Astrocyte (in vitro differentiated cells and primary cell): ENCODE measurements at regions not wholly inside any gene's neighbourhood (a gene's known extent, or its start where the extent isn't known, plus 50 kb on each side); places are given as distances from the start of the nearest gene placed in this dataset.
"Not testable (repeated sequence)": the region's sequence is repeated elsewhere in the genome, so short reads cannot be mapped to it uniquely, and the experiment has no call there.

Experiments
- DNase-seq: peaks from one replicate; pipeline ENCODE4 v3.0.0-alpha.2; 2010; ENCODE audit warnings: low read depth
- FAIRE-seq: peaks from 2 replicates; lab custom pipeline; 2011; peaks lifted over from hg19 to GRCh38; lab: Jason Lieb, UNC
- H2AFZ ChIP-seq: 2 replicates; pipeline ENCODE4 v1.6.0; 2012; ENCODE audit warnings: low read depth, low read length, inconsistent platforms
- H3K27ac ChIP-seq: 2 replicates; pipeline ENCODE4 v1.5.1; 2011; ENCODE audit warnings: low read depth, low read length, inconsistent platforms
- H3K27me3 ChIP-seq: 2 replicates; pipeline ENCODE4 v1.6.0; 2011; ENCODE audit warnings: low read length, inconsistent platforms; ENCODE audit not compliant: insufficient read depth
- H3K36me3 ChIP-seq: 2 replicates; pipeline ENCODE4 v1.5.1; 2011; ENCODE audit warnings: low read length, inconsistent platforms; ENCODE audit not compliant: insufficient read depth
- H3K4me1 ChIP-seq: 2 replicates; pipeline ENCODE4 v1.5.1; 2011; ENCODE audit warnings: low read length, inconsistent platforms; ENCODE audit not compliant: insufficient read depth
- H3K4me2 ChIP-seq: 2 replicates; pipeline ENCODE4 v1.6.0; 2012; ENCODE audit warnings: low read length, inconsistent platforms
- H3K4me3 ChIP-seq: 2 replicates; pipeline ENCODE4 v1.5.1; 2011; ENCODE audit warnings: low read depth, mild to moderate bottlenecking, low read length, inconsistent platforms; ENCODE audit not compliant: insufficient read depth
- H3K79me2 ChIP-seq: 2 replicates; pipeline ENCODE4 v1.6.0; 2012; ENCODE audit warnings: mild to moderate bottlenecking, low read length, inconsistent platforms; ENCODE audit not compliant: insufficient read depth
- H3K9ac ChIP-seq: 2 replicates; pipeline ENCODE4 v1.6.0; 2012; ENCODE audit warnings: mild to moderate bottlenecking, low read length, inconsistent platforms
- H3K9me3 ChIP-seq: 2 replicates; pipeline ENCODE4 v1.5.1; 2012; ENCODE audit warnings: low read depth, mild to moderate bottlenecking, low read length, inconsistent platforms; ENCODE audit not compliant: insufficient read depth
- H4K20me1 ChIP-seq: 2 replicates; pipeline ENCODE4 v1.6.0; 2012; ENCODE audit warnings: low read length, inconsistent platforms; ENCODE audit not compliant: insufficient read depth
- H3K27ac Mint-ChIP-seq: one replicate; pipeline ENCODE4 v1.8.0; 2021; ENCODE audit warnings: mild to moderate bottlenecking, mixed read lengths; ENCODE audit not compliant: unreplicated experiment
- H3K27me3 Mint-ChIP-seq: one replicate; pipeline ENCODE4 v1.8.0; 2021; ENCODE audit warnings: low read depth, mixed read lengths; ENCODE audit not compliant: unreplicated experiment
- H3K36me3 Mint-ChIP-seq: one replicate; pipeline ENCODE4 v1.8.0; 2021; ENCODE audit warnings: low read depth, mixed read lengths; ENCODE audit not compliant: unreplicated experiment
- H3K4me1 Mint-ChIP-seq: one replicate; pipeline ENCODE4 v1.8.0; 2021; ENCODE audit warnings: low read depth, mixed read lengths; ENCODE audit not compliant: unreplicated experiment
- H3K4me3 Mint-ChIP-seq: one replicate; pipeline ENCODE4 v1.8.0; 2021; ENCODE audit warnings: mild to moderate bottlenecking, moderate library complexity, mixed read lengths; ENCODE audit not compliant: unreplicated experiment
- H3K9me3 Mint-ChIP-seq: one replicate; pipeline ENCODE4 v1.8.0; 2021; ENCODE audit warnings: mild to moderate bottlenecking, mixed read lengths; ENCODE audit not compliant: unreplicated experiment
- CTCF ChIP-seq: IDR thresholded peaks from 2 replicates; pipeline ENCODE4 v1.5.1; 2011; ENCODE audit warnings: low read depth, mild to moderate bottlenecking, inconsistent platforms, low read length, moderate library complexity; ENCODE audit not compliant: insufficient read depth
- EZH2 ChIP-seq: IDR thresholded peaks from 2 replicates; pipeline ENCODE4 v1.6.1; 2012; ENCODE audit warnings: mild to moderate bottlenecking, low read length, inconsistent platforms; ENCODE audit not compliant: insufficient read depth

DNA sequence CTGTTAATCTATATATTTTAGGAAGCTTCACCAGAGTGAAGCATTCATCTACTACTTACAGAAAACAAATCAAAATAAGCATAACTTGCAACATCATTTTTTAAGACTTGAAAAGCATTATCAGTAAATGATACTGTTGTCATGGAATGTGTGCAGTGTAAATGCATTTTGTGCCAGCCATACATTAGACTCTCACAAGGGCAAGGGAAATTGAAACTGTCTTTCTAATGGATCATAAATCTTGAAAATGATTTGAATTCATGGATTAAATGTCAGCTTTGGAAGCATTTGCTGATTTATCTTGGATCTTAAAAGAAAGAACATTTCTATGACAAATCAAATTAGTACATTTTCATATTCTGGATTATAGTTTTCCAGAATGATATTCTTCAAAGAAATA, 338.3 kb upstream of the SGO1 start:
- H4K20me1 ChIP-seq, result no peaks in the 10 kb centered on the region
- H3K4me2 ChIP-seq, result no peak overlapping the region
- no peaks in the 10 kb centered on the region for H3K79me2 ChIP-seq
- no peak overlapping the region for H3K9ac ChIP-seq
- H3K27ac Mint-ChIP-seq, result no peak overlapping the region
- no peaks in the 10 kb centered on the region for H3K27me3 Mint-ChIP-seq
- H3K27me3 ChIP-seq, result no peaks in the 10 kb centered on the region
- H3K4me1 ChIP-seq, result no peaks in the 10 kb centered on the region
- no peak for FAIRE-seq
- H3K4me3 ChIP-seq, result no peak overlapping the region
- no peak overlapping the region for H2AFZ ChIP-seq
- no peaks in the 10 kb centered on the region for H3K36me3 ChIP-seq
- H3K27ac ChIP-seq, result no peak overlapping the region
- no peaks in the 10 kb centered on the region for H3K9me3 Mint-ChIP-seq
- H3K4me1 Mint-ChIP-seq, result peaks cover 5% of the 10 kb centered on the region
- H3K36me3 Mint-ChIP-seq, result no peaks in the 10 kb centered on the region
- no peak for DNase-seq
- no peaks in the 10 kb centered on the region for H3K9me3 ChIP-seq
- TF ChIP-seq CTCF (no peak), EZH2 (no peak)
- no peak overlapping the region for H3K4me3 Mint-ChIP-seq

DNA sequence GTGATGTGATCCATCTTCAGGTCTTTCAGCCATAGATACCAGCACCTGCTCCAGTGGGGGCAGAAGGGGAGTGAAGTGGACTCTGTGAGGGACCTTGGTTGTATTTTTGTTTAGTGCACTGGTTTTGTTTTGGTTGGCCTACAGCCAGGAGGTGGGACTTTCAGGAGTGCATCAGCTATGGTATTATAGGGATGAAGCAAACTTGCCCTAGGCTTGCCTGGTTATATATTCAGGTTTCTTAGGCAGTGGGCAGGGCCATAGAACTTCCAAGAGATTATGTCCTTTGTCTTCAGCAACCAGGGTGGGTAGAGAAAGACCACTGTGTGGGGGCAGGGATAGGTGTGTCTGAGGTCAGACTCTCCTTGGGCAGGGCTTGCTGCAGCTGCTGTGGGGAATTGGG, 337.3 kb upstream of the SGO1 start:
- Histone ChIP-seq H3K27me3 (no peaks in the 10 kb centered on the region), H3K36me3 (no peaks in the 10 kb centered on the region), H3K4me3 (no peak overlapping the region), H3K9ac (no peak overlapping the region), H2AFZ (no peak overlapping the region), H3K27ac (no peak overlapping the region), H3K9me3 (no peaks in the 10 kb centered on the region), H3K4me2 (no peak overlapping the region), H4K20me1 (no peaks in the 10 kb centered on the region), H3K79me2 (no peaks in the 10 kb centered on the region), H3K4me1 (no peaks in the 10 kb centered on the region)
- H3K36me3 Mint-ChIP-seq, result no peaks in the 10 kb centered on the region
- H3K27me3 Mint-ChIP-seq, result no peaks in the 10 kb centered on the region
- no peaks in the 10 kb centered on the region for H3K9me3 Mint-ChIP-seq
- peaks cover 5% of the 10 kb centered on the region for H3K4me1 Mint-ChIP-seq
- no peak for TF ChIP-seq CTCF
- TF ChIP-seq EZH2, result no peak
- no peak overlapping the region for H3K27ac Mint-ChIP-seq
- DNase-seq (no peak), FAIRE-seq (no peak)
- no peak overlapping the region for H3K4me3 Mint-ChIP-seq

- FAIRE-seq, H3K9me3 Mint-ChIP-seq, H3K27ac ChIP-seq, H3K4me1 ChIP-seq, H3K36me3 ChIP-seq, H3K27me3 ChIP-seq, DNase-seq, H3K9ac ChIP-seq, H3K79me2 ChIP-seq, H3K27ac Mint-ChIP-seq, H3K4me2 ChIP-seq, H3K4me3 Mint-ChIP-seq, H3K4me1 Mint-ChIP-seq, H4K20me1 ChIP-seq, H3K27me3 Mint-ChIP-seq, H3K4me3 ChIP-seq, H3K9me3 ChIP-seq, H3K36me3 Mint-ChIP-seq, H2AFZ ChIP-seq: not testable (repeated sequence)
These were observed 331.3 kb upstream of the SGO1 start for GRCh38 chr3:20517316-20517715.
